GM20000 (cell line): ENCODE measurements at regions not wholly inside any gene's neighbourhood (a gene's known extent, or its start where the extent isn't known, plus 50 kb on each side); places are given as distances from the start of the nearest gene placed in this dataset.
"Not testable (repeated sequence)": the region's sequence is repeated elsewhere in the genome, so short reads cannot be mapped to it uniquely, and the experiment has no call there.

Experiments
- DNase-seq: peaks from one replicate; pipeline ENCODE4 v3.0.0; 2012; ENCODE audit warnings: low spot score
- TF ChIP-seq, protein P1 (sequence below): IDR thresholded peaks from 2 replicates; pipeline ENCODE4 v1.5.1; 2012; ENCODE audit warnings: mild to moderate bottlenecking, control low read depth; ENCODE audit errors: extremely low read depth, missing control alignments

DNA sequence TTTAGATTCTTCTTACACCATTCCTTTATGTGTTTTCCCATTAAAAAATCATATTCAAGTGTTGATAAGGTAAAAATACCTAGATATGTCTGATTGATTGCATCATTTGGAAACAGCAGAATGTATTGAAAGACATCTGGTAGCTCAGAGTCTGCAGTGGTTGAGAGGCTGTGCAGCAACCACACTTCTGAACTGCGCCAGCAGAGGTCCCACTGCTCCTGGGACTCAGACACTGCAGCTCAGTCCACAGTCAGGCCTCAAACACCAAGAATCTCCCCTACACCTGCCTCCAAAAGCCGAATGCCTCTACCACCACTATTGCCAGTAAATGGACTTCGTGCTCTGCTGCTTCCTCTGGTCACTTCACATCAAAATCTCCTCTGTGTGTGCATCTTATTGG lies 176.9 kb upstream of the LMCD1 start:
- TF ChIP-seq, protein P1, sequence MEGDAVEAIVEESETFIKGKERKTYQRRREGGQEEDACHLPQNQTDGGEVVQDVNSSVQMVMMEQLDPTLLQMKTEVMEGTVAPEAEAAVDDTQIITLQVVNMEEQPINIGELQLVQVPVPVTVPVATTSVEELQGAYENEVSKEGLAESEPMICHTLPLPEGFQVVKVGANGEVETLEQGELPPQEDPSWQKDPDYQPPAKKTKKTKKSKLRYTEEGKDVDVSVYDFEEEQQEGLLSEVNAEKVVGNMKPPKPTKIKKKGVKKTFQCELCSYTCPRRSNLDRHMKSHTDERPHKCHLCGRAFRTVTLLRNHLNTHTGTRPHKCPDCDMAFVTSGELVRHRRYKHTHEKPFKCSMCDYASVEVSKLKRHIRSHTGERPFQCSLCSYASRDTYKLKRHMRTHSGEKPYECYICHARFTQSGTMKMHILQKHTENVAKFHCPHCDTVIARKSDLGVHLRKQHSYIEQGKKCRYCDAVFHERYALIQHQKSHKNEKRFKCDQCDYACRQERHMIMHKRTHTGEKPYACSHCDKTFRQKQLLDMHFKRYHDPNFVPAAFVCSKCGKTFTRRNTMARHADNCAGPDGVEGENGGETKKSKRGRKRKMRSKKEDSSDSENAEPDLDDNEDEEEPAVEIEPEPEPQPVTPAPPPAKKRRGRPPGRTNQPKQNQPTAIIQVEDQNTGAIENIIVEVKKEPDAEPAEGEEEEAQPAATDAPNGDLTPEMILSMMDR: peak; percentile 41
- peak; percentile 57 for DNase-seq

DNA sequence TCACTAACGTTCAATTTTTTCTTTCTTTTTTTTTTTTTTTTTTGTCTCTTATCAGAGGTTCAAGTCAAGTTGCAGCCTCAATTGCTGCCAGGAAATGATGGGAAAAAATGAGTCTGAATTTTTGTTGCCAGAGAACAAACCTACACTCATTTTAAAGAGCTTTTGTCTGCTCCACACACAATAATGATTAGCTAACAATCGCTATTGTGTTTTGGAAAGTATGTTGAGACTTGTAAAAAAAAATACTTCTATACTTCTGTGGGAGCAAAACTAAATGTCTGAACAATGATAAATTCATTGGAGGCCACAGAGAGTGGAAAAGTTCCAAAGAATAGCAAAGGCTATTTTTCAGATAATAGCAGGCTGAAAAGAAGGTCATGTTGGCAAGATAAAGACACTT lies 176.3 kb upstream of the LMCD1 start:
- TF ChIP-seq, protein P1: no peak
- DNase-seq: no peak

DNA sequence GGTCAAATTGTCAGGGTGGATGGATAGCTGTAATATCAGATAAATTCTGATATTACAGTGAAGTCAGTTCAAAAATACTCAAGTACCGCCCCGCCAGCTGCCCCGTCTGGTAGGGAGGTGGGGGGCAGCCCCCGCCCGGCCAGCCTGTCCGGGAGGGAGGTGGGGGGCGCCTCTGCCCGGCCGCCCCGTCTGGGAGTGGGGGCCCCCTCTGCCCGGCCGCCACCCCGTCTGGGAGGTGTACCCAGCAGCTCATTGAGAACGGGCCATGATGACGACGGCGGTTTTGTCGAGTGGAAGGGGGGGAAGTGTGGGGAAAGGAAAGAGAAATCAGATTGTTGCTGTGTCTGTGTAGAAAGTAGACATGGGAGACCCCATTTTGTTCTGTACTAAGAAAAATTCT lies 175.8 kb upstream of the LMCD1 start:
- not testable (repeated sequence) for DNase-seq

DNA sequence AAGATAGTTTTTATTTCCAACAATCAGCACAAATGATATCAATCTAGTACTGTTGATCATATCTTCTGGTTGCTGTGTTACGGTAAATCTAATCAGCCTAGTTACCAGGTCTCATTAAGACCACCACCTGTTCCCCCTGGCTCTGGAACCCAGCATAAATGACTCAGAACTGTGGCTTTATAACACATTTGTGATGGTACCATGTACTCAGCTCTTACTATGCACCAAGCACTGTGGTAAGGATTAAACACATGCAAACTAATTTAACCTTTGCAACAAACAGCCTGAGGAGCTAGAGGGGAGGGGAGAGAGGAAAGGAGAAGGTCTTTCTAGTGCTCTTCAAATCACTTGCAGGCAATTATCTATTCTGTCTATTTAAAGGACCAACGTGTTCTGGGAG lies 173.9 kb upstream of the LMCD1 start:
- DNase-seq: no peak
- TF ChIP-seq, protein P1: no peak

- DNase-seq: no peak
- TF ChIP-seq, protein P1: no peak
Observed at GRCh38 chr3:8328967-8329366, 172.7 kb upstream of the LMCD1 start.

- no peak for DNase-seq
- TF ChIP-seq, protein P1: no peak
Observed at GRCh38 chr3:8329598-8329997, 172.0 kb upstream of the LMCD1 start.

GRCh38 chr3:8336456-8336855 lies 165.2 kb upstream of the LMCD1 start:
- DNase-seq: no peak
- TF ChIP-seq, protein P1: no peak

GRCh38 chr3:8338424-8338823 lies 163.2 kb upstream of the LMCD1 start:
- no peak for DNase-seq
- TF ChIP-seq, protein P1: no peak
